HG03045 (cell line): ENCODE measurements at regions not wholly inside any gene's neighbourhood (a gene's known extent, or its start where the extent isn't known, plus 50 kb on each side); places are given as distances from the start of the nearest gene placed in this dataset.

Experiments
- ATAC-seq: cut with Tn5 transposase; IDR thresholded peaks from one replicate; pipeline ENCODE4 v1.9.1; 2021; ENCODE audit warnings: mild to moderate bottlenecking, moderate library complexity; ENCODE audit not compliant: unreplicated experiment

GRCh38 chr5:9861666-9862256 lies 231.6 kb upstream of the TAS2R1 start:
- ATAC-seq, result no peak

- ATAC-seq, result no peak
These were observed 229.7 kb upstream of the TAS2R1 start for GRCh38 chr5:9859808-9860207.

- no peak for ATAC-seq
These were observed 227.9 kb upstream of the TAS2R1 start for GRCh38 chr5:9858043-9858442.

GRCh38 chr5:9853309-9853708 lies 223.2 kb upstream of the TAS2R1 start:
- ATAC-seq, result no peak

GRCh38 chr5:9852671-9853070 lies 222.5 kb upstream of the TAS2R1 start:
- ATAC-seq, result no peak

- no peak for ATAC-seq
These were observed 221.3 kb upstream of the TAS2R1 start for GRCh38 chr5:9851458-9851857.

- no peak for ATAC-seq
These were observed 220.3 kb upstream of the TAS2R1 start for GRCh38 chr5:9850456-9850855.

GRCh38 chr5:9847631-9848030 lies 217.5 kb upstream of the TAS2R1 start:
- no peak for ATAC-seq

- no peak for ATAC-seq
These were observed 215.0 kb upstream of the TAS2R1 start for GRCh38 chr5:9845185-9845584.

GRCh38 chr5:9841516-9842170 lies 211.5 kb upstream of the TAS2R1 start:
- ATAC-seq, result no peak

GRCh38 chr5:9838916-9839315 lies 208.8 kb upstream of the TAS2R1 start:
- no peak for ATAC-seq

GRCh38 chr5:9834871-9835770 lies 205.0 kb upstream of the TAS2R1 start:
- no peak for ATAC-seq

GRCh38 chr5:9833871-9834270 lies 203.7 kb upstream of the TAS2R1 start:
- no peak for ATAC-seq

GRCh38 chr5:9832921-9833320 lies 202.8 kb upstream of the TAS2R1 start:
- ATAC-seq, result no peak

- ATAC-seq, result no peak
These were observed 201.7 kb upstream of the TAS2R1 start for GRCh38 chr5:9831823-9832222.

GRCh38 chr5:9830184-9830583 lies 200.0 kb upstream of the TAS2R1 start:
- no peak for ATAC-seq

- no peak for ATAC-seq
These were observed 199.5 kb upstream of the TAS2R1 start for GRCh38 chr5:9829621-9830020.

- no peak for ATAC-seq
These were observed 190.7 kb upstream of the TAS2R1 start for GRCh38 chr5:9820691-9821449.

- no peak for ATAC-seq
These were observed 188.2 kb upstream of the TAS2R1 start for GRCh38 chr5:9818340-9818845.

GRCh38 chr5:9817819-9818218 lies 187.7 kb upstream of the TAS2R1 start:
- ATAC-seq, result no peak

- ATAC-seq, result no peak
These were observed 184.9 kb upstream of the TAS2R1 start for GRCh38 chr5:9815051-9815450.
